GM12865 (cell line): ENCODE measurements at regions not wholly inside any gene's neighbourhood (a gene's known extent, or its start where the extent isn't known, plus 50 kb on each side); places are given as distances from the start of the nearest gene placed in this dataset.

Experiments used
- DNase-seq: peaks from one replicate; pipeline ENCODE4 v3.0.0; 2010; ENCODE audit warnings: low read depth
- H3K4me3 ChIP-seq: 2 replicates; pipeline ENCODE4 v1.5.1; 2011; ENCODE audit warnings: mild to moderate bottlenecking, low read depth, low read length, control low read depth
- CTCF ChIP-seq: IDR thresholded peaks from 2 replicates; pipeline ENCODE4 v1.5.1; 2011; ENCODE audit warnings: low read length, control low read depth, low read depth, inconsistent platforms; ENCODE audit not compliant: insufficient read depth; ENCODE audit errors: missing control alignments

DNA sequence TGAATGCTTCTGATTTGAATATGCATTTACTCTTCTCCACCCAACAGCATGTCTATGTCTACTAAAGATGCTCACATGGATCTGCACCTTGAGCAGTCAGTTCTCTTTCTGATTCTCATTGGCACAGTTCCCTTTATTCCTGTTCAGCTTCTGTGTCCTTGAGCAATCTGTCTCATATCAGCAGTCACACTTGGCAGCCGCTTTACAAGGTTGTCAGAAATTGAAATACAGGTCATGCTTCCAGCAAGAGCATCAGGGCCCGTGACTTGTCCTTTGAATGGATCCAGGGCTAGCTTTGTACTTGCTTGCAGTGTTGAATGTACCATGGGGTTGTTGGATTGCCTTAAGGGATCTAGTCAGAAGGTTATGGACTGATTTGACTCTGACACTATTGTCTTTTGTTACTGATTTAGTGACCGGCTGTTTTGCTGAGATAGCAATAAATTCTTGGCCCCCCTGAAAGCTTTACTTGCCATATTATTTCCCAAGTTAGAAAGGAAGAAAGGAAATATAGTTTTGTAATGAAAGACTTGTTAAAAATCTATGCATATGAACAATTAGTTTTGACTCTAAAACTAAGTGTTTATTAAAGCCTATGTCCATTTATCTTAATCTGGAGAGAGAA, 273.4 kb upstream of the ISL1 start:
- no peak for TF ChIP-seq CTCF
- no peak for DNase-seq
- H3K4me3 ChIP-seq, result no peak overlapping the region

GRCh38 chr5:51131266-51131665, 252.0 kb upstream of the ISL1 start:
- no peak overlapping the region for H3K4me3 ChIP-seq
- TF ChIP-seq CTCF, result no peak
- no peak for DNase-seq

DNA sequence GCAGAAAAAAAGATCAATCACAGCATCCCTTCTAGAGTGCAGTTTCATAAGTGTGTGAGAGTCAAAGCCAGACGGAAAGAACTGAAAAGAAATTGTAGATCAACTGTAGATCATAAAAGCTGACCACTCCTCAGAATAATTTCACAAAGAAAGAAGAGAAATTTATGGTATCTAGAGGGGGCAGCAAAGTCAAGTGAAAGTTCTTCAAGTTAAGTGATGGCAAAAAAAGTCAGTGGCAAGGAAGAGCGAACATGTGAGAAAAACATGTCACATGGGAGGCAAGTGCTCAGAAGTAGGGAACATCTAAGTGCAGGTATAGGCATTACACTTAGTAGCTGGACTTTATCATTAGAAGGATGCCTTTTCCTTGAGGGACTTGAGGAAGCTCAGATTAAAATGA, 245.1 kb upstream of the ISL1 start:
- no peak for DNase-seq
- TF ChIP-seq CTCF, result no peak
- H3K4me3 ChIP-seq, result no peak overlapping the region

GRCh38 chr5:51148437-51148836, 234.8 kb upstream of the ISL1 start:
- TF ChIP-seq CTCF, result no peak
- no peak overlapping the region for H3K4me3 ChIP-seq
- DNase-seq, result no peak

GRCh38 chr5:51156222-51156621, 227.0 kb upstream of the ISL1 start:
- no peak overlapping the region for H3K4me3 ChIP-seq
- no peak for TF ChIP-seq CTCF
- no peak for DNase-seq

- TF ChIP-seq CTCF, result no peak
- no peak overlapping the region for H3K4me3 ChIP-seq
- no peak for DNase-seq
These were observed 226.4 kb upstream of the ISL1 start for GRCh38 chr5:51156838-51157237.

DNA sequence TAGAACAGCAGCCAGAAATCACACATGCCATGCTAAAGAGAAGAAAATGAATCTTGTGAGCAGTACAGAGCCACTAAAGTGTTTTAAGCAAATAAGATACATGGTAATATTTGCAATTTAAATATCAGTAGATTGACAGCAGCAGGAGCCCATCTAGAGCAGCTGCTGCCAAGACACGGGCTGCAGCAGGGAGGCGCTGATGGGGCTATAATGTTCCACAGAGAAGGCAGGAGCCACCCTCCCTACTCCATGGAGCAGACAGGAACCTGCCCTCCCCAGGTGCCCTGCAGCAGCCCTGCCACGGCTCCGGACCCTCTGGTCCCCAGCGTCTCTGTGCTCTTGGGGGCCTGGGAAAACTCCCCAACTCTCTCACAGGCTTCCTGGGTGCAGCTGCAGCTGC, 224.1 kb upstream of the ISL1 start:
- no peak overlapping the region for H3K4me3 ChIP-seq
- TF ChIP-seq CTCF, result no peak
- no peak for DNase-seq
